ENCODE measurements at regions not wholly inside any gene's neighbourhood (a gene's known extent, or its start where the extent isn't known, plus 50 kb on each side); places are given as distances from the start of the nearest gene placed in this dataset.

GRCh38 chr5:26569241-26569928, 469.0 kb downstream of the CDH9 start:
- 36% methylated on average over 16 of the region's 26 CpGs for WGBS (ENCODE audit: low lambda C conversion rate)
- POLR2A ChIA-PET = no interaction called here
- H3K4me1 ChIP-seq (ENCODE audit: insufficient read depth, low read length) = no peaks in the 10 kb centered on the region
- H3K4me2 ChIP-seq (ENCODE audit: low read depth, low read length) = no peak overlapping the region
- no peak for DNase-seq (ENCODE audit: low spot score)
- no TSS peak for BruUV-seq (replicated peaks)
- H4K20me1 ChIP-seq (ENCODE audit: insufficient read depth, low read length) = no peaks in the 10 kb centered on the region
- intact Hi-C loops (cut with micrococcal nuclease; ENCODE audit: unreplicated experiment) = no loop called here
- CTCF ChIA-PET (ENCODE audit: low intra/inter-chr PET ratio, low total read pairs) = no interaction called here
- H3K36me3 ChIP-seq (replicated peaks in 1 of 2; ENCODE audit: control insufficient read depth in 1 of 2, insufficient read depth in 2 of 2, low read length in 2 of 2) = no peaks in the 10 kb centered on the region
- in situ Hi-C loops (cut with HindIII; ENCODE audit: extremely low pct_ligation_motif_present, low pct_unique_long_range_greater_than_20kb) = no loop called here
- no peaks in the 10 kb centered on the region for H3K79me2 ChIP-seq (ENCODE audit: insufficient read depth, low read length)
- no peak overlapping the region for H3K9ac ChIP-seq (ENCODE audit: insufficient read depth, low read depth, low read length)
- no peak; the same call in 2 of the 3 replicates for ATAC-seq
- H2AFZ ChIP-seq (ENCODE audit: low read length) = no peak overlapping the region
- H3K27ac ChIP-seq (ENCODE audit: extremely low read length, insufficient read depth, low read length) = no peak overlapping the region
- no peak for FAIRE-seq
- no peaks in the 10 kb centered on the region for H3K27me3 ChIP-seq (ENCODE audit: control insufficient read depth in 1 of 2, insufficient read depth in 2 of 2, low read length in 2 of 2)
- no peak overlapping the region for H3K4me3 ChIP-seq (replicated peaks in 1 of 3; ENCODE audit: insufficient read depth in 1 of 3, low read depth in 2 of 3, low read length in 3 of 3)
- H3K9me3 ChIP-seq (ENCODE audit: low read length) = no peaks in the 10 kb centered on the region
- no peak for TF ChIP-seq KDM5A (IDR thresholded peaks at IDR 0.05; ENCODE audit: borderline replicate concordance, low read length)
- TF ChIP-seq ZNF619 (CRISPR knock-in tag; IDR thresholded peaks at IDR 0.05) = no peak
- TF ChIP-seq SP1 (IDR thresholded peaks at IDR 0.05) = no peak
- TF ChIP-seq SP1 (CRISPR knock-in tag; IDR thresholded peaks at IDR 0.05) = no peak
- no peak for TF ChIP-seq ZNF788 (CRISPR knock-in tag; IDR thresholded peaks at IDR 0.05; ENCODE audit: borderline replicate concordance)
- no peak for TF ChIP-seq ZBTB39 (CRISPR knock-in tag; IDR thresholded peaks at IDR 0.05)
- no peak for TF ChIP-seq PRDM10 (CRISPR knock-in tag; IDR thresholded peaks at IDR 0.05; ENCODE audit: low read depth)
- no peak for TF ChIP-seq TBL1XR1 (IDR thresholded peaks at IDR 0.05; ENCODE audit: borderline replicate concordance, low read length, partially characterized antibody)
- no peak for TF ChIP-seq MLX (CRISPR knock-in tag; IDR thresholded peaks at IDR 0.05)
- no peak for TF ChIP-seq MTA3 (CRISPR knock-in tag; IDR thresholded peaks at IDR 0.05)
- TF ChIP-seq ZC3H13 (CRISPR knock-in tag; IDR thresholded peaks at IDR 0.05) = no peak
- TF ChIP-seq HIVEP1 (CRISPR knock-in tag; IDR thresholded peaks at IDR 0.05) = no peak
- no peak for TF ChIP-seq MATR3 (CRISPR knock-in tag; IDR thresholded peaks at IDR 0.05)
- TF ChIP-seq ZNF180 (CRISPR knock-in tag; IDR thresholded peaks at IDR 0.05; ENCODE audit: borderline replicate concordance, low read depth) = no peak
- TF ChIP-seq ZNF503 (CRISPR knock-in tag; IDR thresholded peaks at IDR 0.05) = no peak
